Natural killer cell (primary cell): ENCODE measurements at regions not wholly inside any gene's neighbourhood (a gene's known extent, or its start where the extent isn't known, plus 50 kb on each side); places are given as distances from the start of the nearest gene placed in this dataset.

Experiments
- ATAC-seq, 3 donors: fragments of 150-1000 bp in 2 of 3; fragments of 200-7000 bp in 1 of 3; cut with Tn5 transposase; 1 replicate in 1 of 3; 2 replicates in 2 of 3; pipeline ENCODE4 v1.10.0; 2021; ENCODE audit warnings: mild to moderate bottlenecking in 2 of 3, moderate library complexity in 2 of 3
- DNase-seq, 2 donors: peaks; one replicate each; pipeline versions ENCODE4 v3.0.0 to v3.0.0-alpha.2; 2013 to 2021; ENCODE audit warnings: mixed read lengths in 1 of 2
- H3K27ac ChIP-seq: one replicate; pipeline ENCODE4 v1.5.1; 2013; ENCODE audit warnings: mild to moderate bottlenecking, low read length
- H3K27me3 ChIP-seq: one replicate; pipeline ENCODE4 v1.6.1; 2013; ENCODE audit warnings: low read length; ENCODE audit not compliant: control insufficient read depth, insufficient read depth
- H3K36me3 ChIP-seq: one replicate; pipeline ENCODE4 v1.6.1; 2013; ENCODE audit warnings: low read length; ENCODE audit not compliant: control insufficient read depth, insufficient read depth
- H3K4me1 ChIP-seq: one replicate; pipeline ENCODE4 v1.6.1; 2013; ENCODE audit warnings: low read length; ENCODE audit not compliant: control insufficient read depth, insufficient read depth
- H3K4me3 ChIP-seq: one replicate; pipeline ENCODE4 v1.5.1; 2013; ENCODE audit warnings: low read length
- H3K9me3 ChIP-seq: one replicate; pipeline ENCODE4 v1.6.1; 2013; ENCODE audit warnings: low read length; ENCODE audit not compliant: control insufficient read depth, insufficient read depth
- H3K27ac Mint-ChIP-seq, 2 donors: one replicate each; pipeline ENCODE4 v1.8.0; 2022; ENCODE audit warnings: mild to moderate bottlenecking in 2 of 2, mixed read lengths in 2 of 2, moderate library complexity in 1 of 2
- H3K27me3 Mint-ChIP-seq, 2 donors: one replicate each; pipeline ENCODE4 v1.8.0; 2022; ENCODE audit warnings: low read depth in 2 of 2, mixed read lengths in 2 of 2
- H3K36me3 Mint-ChIP-seq: one replicate; pipeline ENCODE4 v1.8.0; 2022; ENCODE audit warnings: mixed read lengths
- H3K4me1 Mint-ChIP-seq, 2 donors: one replicate each; pipeline ENCODE4 v1.8.0; 2022; ENCODE audit warnings: mixed read lengths in 2 of 2
- H3K4me3 Mint-ChIP-seq: one replicate; pipeline ENCODE4 v1.8.0; 2022; ENCODE audit warnings: mild to moderate bottlenecking, moderate library complexity, mixed read lengths
- H3K9me3 Mint-ChIP-seq, 2 donors: one replicate each; pipeline ENCODE4 v1.8.0; 2022; ENCODE audit warnings: mixed read lengths in 2 of 2
- WGBS: methylation state at CpG from one replicate; pipeline ENCODE4 v1.1.7; 2013; ENCODE audit warnings: missing lambda C conversion rate; ENCODE audit not compliant: insufficient coverage; 5-methylcytosine and 5-hydroxymethylcytosine counted together
- intact Hi-C: fragments of 100-400 bp; cut with micrococcal nuclease; formaldehyde crosslinking; loops from one replicate; pipeline ENCODE4 v1.14.2; 2022
- TF ChIP-seq, protein P1 (sequence below): fragments of 200-600 bp; IDR thresholded peaks from one replicate; pipeline ENCODE4 v1.8.0; 2022; ENCODE audit warnings: antibody characterized with exemption

DNA sequence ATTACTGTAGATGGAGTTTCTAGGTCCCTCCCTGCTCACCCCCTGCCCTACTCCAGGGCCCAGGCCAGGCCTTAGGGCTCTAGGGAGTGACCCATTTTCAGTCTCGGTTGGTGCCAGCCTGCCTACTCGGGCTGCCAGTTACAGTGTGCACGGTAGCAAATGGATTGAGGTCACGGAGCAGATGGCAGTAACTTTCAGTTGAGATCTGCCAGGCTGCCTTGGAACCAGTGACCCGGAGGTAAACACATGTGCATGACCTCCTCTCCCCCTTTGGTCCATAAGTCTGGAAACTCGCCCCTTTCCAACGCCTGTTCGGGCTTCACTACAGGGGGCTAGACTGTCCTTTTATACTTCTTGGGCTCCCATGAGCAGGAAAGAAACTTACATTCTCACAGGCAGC, 139.7 kb upstream of the TBX3 start:
- TF ChIP-seq, protein P1, sequence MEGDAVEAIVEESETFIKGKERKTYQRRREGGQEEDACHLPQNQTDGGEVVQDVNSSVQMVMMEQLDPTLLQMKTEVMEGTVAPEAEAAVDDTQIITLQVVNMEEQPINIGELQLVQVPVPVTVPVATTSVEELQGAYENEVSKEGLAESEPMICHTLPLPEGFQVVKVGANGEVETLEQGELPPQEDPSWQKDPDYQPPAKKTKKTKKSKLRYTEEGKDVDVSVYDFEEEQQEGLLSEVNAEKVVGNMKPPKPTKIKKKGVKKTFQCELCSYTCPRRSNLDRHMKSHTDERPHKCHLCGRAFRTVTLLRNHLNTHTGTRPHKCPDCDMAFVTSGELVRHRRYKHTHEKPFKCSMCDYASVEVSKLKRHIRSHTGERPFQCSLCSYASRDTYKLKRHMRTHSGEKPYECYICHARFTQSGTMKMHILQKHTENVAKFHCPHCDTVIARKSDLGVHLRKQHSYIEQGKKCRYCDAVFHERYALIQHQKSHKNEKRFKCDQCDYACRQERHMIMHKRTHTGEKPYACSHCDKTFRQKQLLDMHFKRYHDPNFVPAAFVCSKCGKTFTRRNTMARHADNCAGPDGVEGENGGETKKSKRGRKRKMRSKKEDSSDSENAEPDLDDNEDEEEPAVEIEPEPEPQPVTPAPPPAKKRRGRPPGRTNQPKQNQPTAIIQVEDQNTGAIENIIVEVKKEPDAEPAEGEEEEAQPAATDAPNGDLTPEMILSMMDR, result no peak
- Mint-ChIP-seq H3K4me1 (no peaks in the 10 kb centered on the region), H3K27me3 (no peaks in the 10 kb centered on the region), H3K27ac (no peak overlapping the region), H3K9me3 (peaks cover 0 to 2% of the 10 kb centered on the region in 2 donors), H3K36me3 (no peaks in the 10 kb centered on the region), H3K4me3 (no peak overlapping the region)
- Histone ChIP-seq H3K27ac (no peak overlapping the region), H3K9me3 (no peaks in the 10 kb centered on the region), H3K4me1 (no peaks in the 10 kb centered on the region), H3K36me3 (no peaks in the 10 kb centered on the region), H3K4me3 (no peak overlapping the region), H3K27me3 (no peaks in the 10 kb centered on the region)
- WGBS, result 83% methylated on average over 8 of the region's 8 CpGs
- intact Hi-C loops, result no loop called here
- DNase-seq, result no peak
- ATAC-seq, result no peak

GRCh38 chr12:114821570-114821969, 137.6 kb upstream of the TBX3 start:
- no peaks in the 10 kb centered on the region for H3K27me3 Mint-ChIP-seq
- no peak overlapping the region for H3K4me3 ChIP-seq
- H3K4me3 Mint-ChIP-seq, result no peak overlapping the region
- no peaks in the 10 kb centered on the region for H3K9me3 ChIP-seq
- WGBS, result 85% methylated on average over 2 of the region's 3 CpGs
- H3K27me3 ChIP-seq, result no peaks in the 10 kb centered on the region
- H3K9me3 Mint-ChIP-seq, result no peaks in the 10 kb centered on the region
- H3K36me3 Mint-ChIP-seq, result no peaks in the 10 kb centered on the region
- DNase-seq, result no peak
- no peak overlapping the region for H3K27ac Mint-ChIP-seq
- H3K4me1 Mint-ChIP-seq, result no peaks in the 10 kb centered on the region
- TF ChIP-seq, protein P1, result no peak
- ATAC-seq, result no peak
- H3K36me3 ChIP-seq, result no peaks in the 10 kb centered on the region
- intact Hi-C loops, result no loop called here
- no peak overlapping the region for H3K27ac ChIP-seq
- H3K4me1 ChIP-seq, result no peaks in the 10 kb centered on the region

GRCh38 chr12:114820796-114821195, 136.8 kb upstream of the TBX3 start:
- intact Hi-C loops, result no loop called here
- TF ChIP-seq, protein P1, result no peak

More at GRCh38 chr12:114820796-114821195, 136.8 kb upstream of the TBX3 start:
- Histone ChIP-seq H3K4me1 (no peaks in the 10 kb centered on the region), H3K27me3 (no peaks in the 10 kb centered on the region), H3K27ac (no peak overlapping the region), H3K9me3 (no peaks in the 10 kb centered on the region), H3K36me3 (no peaks in the 10 kb centered on the region), H3K4me3 (no peak overlapping the region)
- ATAC-seq (no peak), DNase-seq (no peak)
- Mint-ChIP-seq H3K27me3 (peaks cover 0 to 3% of the 10 kb centered on the region in 2 donors), H3K27ac (no peak overlapping the region), H3K4me1 (no peaks in the 10 kb centered on the region), H3K4me3 (no peak overlapping the region), H3K36me3 (no peaks in the 10 kb centered on the region), H3K9me3 (no peaks in the 10 kb centered on the region)
- WGBS, result 78% methylated on average over 5 of the region's 5 CpGs
